IPS DF 19.7 (cell line): ENCODE measurements at regions not wholly inside any gene's neighbourhood (a gene's known extent, or its start where the extent isn't known, plus 50 kb on each side); places are given as distances from the start of the nearest gene placed in this dataset.

Experiments used
- DNase-seq: peaks from one replicate; pipeline ENCODE4 v3.0.0-alpha.2; 2013; ENCODE audit warnings: low read depth, low spot score

- no peak for DNase-seq
Measured at GRCh38 chr11:91654686-91655085, 569.9 kb upstream of the FAT3 start.

GRCh38 chr11:91653079-91653754, 571.4 kb upstream of the FAT3 start:
- DNase-seq: no peak

- no peak for DNase-seq
Measured at GRCh38 chr11:91650802-91651201, 573.8 kb upstream of the FAT3 start.

- no peak for DNase-seq
Measured at GRCh38 chr11:91641153-91641552, 583.5 kb upstream of the FAT3 start.

GRCh38 chr11:91639359-91639758, 585.3 kb upstream of the FAT3 start:
- DNase-seq: no peak

- no peak for DNase-seq
Measured at GRCh38 chr11:91630916-91631673, 593.5 kb upstream of the FAT3 start.

- DNase-seq: no peak
Measured at GRCh38 chr11:91625495-91625894, 599.1 kb upstream of the FAT3 start.

GRCh38 chr11:91624021-91624420, 600.6 kb upstream of the FAT3 start:
- no peak for DNase-seq

- DNase-seq: no peak
Measured at GRCh38 chr11:91608677-91609076, 615.9 kb upstream of the FAT3 start.

GRCh38 chr11:91596111-91596510, 628.5 kb upstream of the FAT3 start:
- no peak for DNase-seq

GRCh38 chr11:91591021-91591420, 633.6 kb upstream of the FAT3 start:
- DNase-seq: no peak

GRCh38 chr11:91587131-91587530, 637.5 kb upstream of the FAT3 start:
- no peak for DNase-seq

- no peak for DNase-seq
Measured at GRCh38 chr11:91585035-91585801, 639.4 kb upstream of the FAT3 start.

- DNase-seq: no peak
Measured at GRCh38 chr11:91563176-91563575, 661.4 kb upstream of the FAT3 start.

- no peak for DNase-seq
Measured at GRCh38 chr11:91560434-91560833, 664.2 kb upstream of the FAT3 start.

- no peak for DNase-seq
Measured at GRCh38 chr11:91538065-91538464, 686.6 kb upstream of the FAT3 start.

GRCh38 chr11:91536366-91536765, 688.3 kb upstream of the FAT3 start:
- no peak for DNase-seq

- DNase-seq: no peak
Measured at GRCh38 chr11:91528965-91529364, 695.7 kb upstream of the FAT3 start.

- no peak for DNase-seq
Measured at GRCh38 chr11:91527380-91528030, 697.1 kb upstream of the FAT3 start.

GRCh38 chr11:91513734-91514133, 710.9 kb upstream of the FAT3 start:
- DNase-seq: no peak

GRCh38 chr11:91497847-91498246, 726.8 kb upstream of the FAT3 start:
- no peak for DNase-seq

GRCh38 chr11:91495837-91496236, 728.8 kb upstream of the FAT3 start:
- DNase-seq: no peak
